H9 (cell line): ENCODE measurements at regions not wholly inside any gene's neighbourhood (a gene's known extent, or its start where the extent isn't known, plus 50 kb on each side); places are given as distances from the start of the nearest gene placed in this dataset.

Experiments
- DNase-seq: peaks from one replicate; pipeline ENCODE4 v3.0.0-alpha.2; 2017
- H2AFZ ChIP-seq: one replicate; pipeline ENCODE4 v1.6.1; 2013; ENCODE audit warnings: mild to moderate bottlenecking, low read length, control low read depth, moderate library complexity
- H2AK5ac ChIP-seq: 2 replicates; pipeline ENCODE4 v1.6.1; 2013; ENCODE audit warnings: low read length, control low read depth, mixed read lengths; ENCODE audit not compliant: insufficient read length
- H2BK120ac ChIP-seq: one replicate; pipeline ENCODE4 v1.6.1; 2013; ENCODE audit warnings: low read depth, mild to moderate bottlenecking, low read length, control low read depth, inconsistent platforms; ENCODE audit not compliant: poor library complexity, severe bottlenecking
- H2BK12ac ChIP-seq: 2 replicates; pipeline ENCODE4 v1.6.1; 2013; ENCODE audit warnings: low read length, control low read depth, mixed read lengths, low read depth; ENCODE audit not compliant: insufficient read length
- H2BK15ac ChIP-seq: 2 replicates; pipeline ENCODE4 v1.6.1; 2013; ENCODE audit warnings: low read depth, low read length, control low read depth
- H2BK20ac ChIP-seq: one replicate; pipeline ENCODE4 v1.6.1; 2013; ENCODE audit warnings: low read depth, mild to moderate bottlenecking, low read length, control low read depth, inconsistent platforms; ENCODE audit not compliant: poor library complexity, severe bottlenecking
- H2BK5ac ChIP-seq: 2 replicates; pipeline ENCODE4 v1.6.1; 2013; ENCODE audit warnings: low read length, control low read depth, mixed read lengths; ENCODE audit not compliant: insufficient read length
- H3K14ac ChIP-seq: 2 replicates; pipeline ENCODE4 v1.6.1; 2013; ENCODE audit warnings: low read length, control low read depth; ENCODE audit not compliant: insufficient read depth
- H3K18ac ChIP-seq: 2 replicates; pipeline ENCODE4 v1.6.1; 2013; ENCODE audit warnings: low read depth, mild to moderate bottlenecking, mixed read lengths, low read length, control low read depth; ENCODE audit not compliant: insufficient read length
- H3K23ac ChIP-seq: 2 replicates; pipeline ENCODE4 v1.6.1; 2013; ENCODE audit warnings: low read length, control low read depth, mixed read lengths, low read depth; ENCODE audit not compliant: insufficient read length
- H3K23me2 ChIP-seq: 2 replicates; pipeline ENCODE4 v1.6.1; 2013; ENCODE audit warnings: low read depth, mild to moderate bottlenecking, mixed read lengths, low read length, control low read depth; ENCODE audit not compliant: insufficient read length, poor library complexity, severe bottlenecking
- H3K27ac ChIP-seq: 2 replicates; pipeline ENCODE4 v1.5.1; 2013; ENCODE audit warnings: low read length, control low read depth, mixed read lengths, low read depth; ENCODE audit not compliant: insufficient read length
- H3K27me3 ChIP-seq: 2 replicates; pipeline ENCODE4 v1.6.1; 2013; ENCODE audit warnings: low read length, control low read depth, inconsistent platforms; ENCODE audit not compliant: insufficient read depth
- H3K4ac ChIP-seq: 2 replicates; pipeline ENCODE4 v1.6.1; 2013; ENCODE audit warnings: low read depth, mild to moderate bottlenecking, control low read depth, inconsistent platforms, low read length, moderate library complexity
- H3K4me1 ChIP-seq: 2 replicates; pipeline ENCODE4 v1.6.1; 2013; ENCODE audit warnings: low read length, control low read depth, inconsistent platforms; ENCODE audit not compliant: insufficient read depth
- H3K4me2 ChIP-seq: 2 replicates; pipeline ENCODE4 v1.6.1; 2013; ENCODE audit warnings: low read length, control low read depth, mixed read lengths; ENCODE audit not compliant: insufficient read length, insufficient read depth
- H3K56ac ChIP-seq: 2 replicates; pipeline ENCODE4 v1.6.1; 2013; ENCODE audit warnings: low read depth, mild to moderate bottlenecking, mixed read lengths, low read length, control low read depth; ENCODE audit not compliant: insufficient read length
- H3K79me1 ChIP-seq: 2 replicates; pipeline ENCODE4 v1.6.1; 2013; ENCODE audit warnings: low read depth, mild to moderate bottlenecking, moderate library complexity, low read length, control low read depth, inconsistent platforms; ENCODE audit not compliant: insufficient read depth, poor library complexity, severe bottlenecking
- H3K79me2 ChIP-seq: 2 replicates; pipeline ENCODE4 v1.6.1; 2013; ENCODE audit warnings: low read length, control low read depth, inconsistent platforms; ENCODE audit not compliant: insufficient read depth
- H3K9ac ChIP-seq: 2 replicates; pipeline ENCODE4 v1.6.1; 2013; ENCODE audit warnings: low read length, control low read depth, mixed read lengths; ENCODE audit not compliant: insufficient read length; ENCODE audit errors: extremely low read depth
- H3K9me3 ChIP-seq: one replicate; pipeline ENCODE4 v1.6.1; 2013; ENCODE audit warnings: low read depth, low read length, inconsistent platforms; ENCODE audit not compliant: control insufficient read depth
- H3T11ph ChIP-seq: one replicate; pipeline ENCODE4 v1.6.1; 2013; ENCODE audit warnings: mild to moderate bottlenecking, low read length, control low read depth, inconsistent platforms
- H4K20me1 ChIP-seq: one replicate; pipeline ENCODE4 v1.6.1; 2013; ENCODE audit not compliant: control insufficient read depth, insufficient read length, insufficient read depth
- H4K5ac ChIP-seq: 2 replicates; pipeline ENCODE4 v1.6.1; 2013; ENCODE audit warnings: low read depth, mild to moderate bottlenecking, mixed read lengths, low read length, control low read depth; ENCODE audit not compliant: insufficient read length
- H4K8ac ChIP-seq: replicated peaks from 2 replicates; pipeline ENCODE4 v1.6.1; 2013; ENCODE audit warnings: low read length, control low read depth, mixed read lengths, low read depth; ENCODE audit not compliant: insufficient read length
- H4K91ac ChIP-seq: 2 replicates; pipeline ENCODE4 v1.6.1; 2013; ENCODE audit warnings: low read depth, mild to moderate bottlenecking, moderate library complexity, mixed read lengths, low read length, control low read depth; ENCODE audit not compliant: insufficient read length
- H3K27ac Mint-ChIP-seq, 3 experiments: 2 replicates in 2 of 3; 3 replicates in 1 of 3; pipeline ENCODE4 v1.8.0; 2020 to 2021; ENCODE audit warnings: mixed read lengths in 3 of 3, mild to moderate bottlenecking in 1 of 3, moderate library complexity in 1 of 3
- H3K27me3 Mint-ChIP-seq: 2 replicates; pipeline ENCODE4 v1.8.0; 2021; ENCODE audit warnings: low read depth, mild to moderate bottlenecking, moderate library complexity, mixed read lengths
- H3K36me3 Mint-ChIP-seq, 3 experiments: 2 replicates in 2 of 3; 3 replicates in 1 of 3; pipeline ENCODE4 v1.8.0; 2020 to 2021; ENCODE audit warnings: low read depth in 3 of 3, mixed read lengths in 3 of 3; ENCODE audit not compliant: insufficient read depth in 1 of 3
- H3K4me1 Mint-ChIP-seq, 2 experiments: 2 replicates each; pipeline ENCODE4 v1.8.0; 2020; ENCODE audit warnings: mixed read lengths in 2 of 2
- H3K4me3 Mint-ChIP-seq, 2 experiments: 2 replicates in 1 of 2; 3 replicates in 1 of 2; pipeline ENCODE4 v1.8.0; 2020 to 2021; ENCODE audit warnings: mild to moderate bottlenecking in 2 of 2, mixed read lengths in 2 of 2, moderate library complexity in 1 of 2
- H3K9me3 Mint-ChIP-seq, 2 experiments: 2 replicates in 1 of 2; 3 replicates in 1 of 2; pipeline ENCODE4 v1.8.0; 2020; ENCODE audit warnings: mild to moderate bottlenecking in 2 of 2, mixed read lengths in 2 of 2, moderate library complexity in 1 of 2
- WGBS: extraction: QIAGEN DNeasy Blood & Tissue Kit; methylation state at CpG from one replicate; pipeline ENCODE4 v1.1.7; 2013; ENCODE audit warnings: missing lambda C conversion rate, low lambda C conversion rate, mixed read lengths; ENCODE audit not compliant: insufficient read length; ENCODE audit errors: extremely low coverage; 5-methylcytosine and 5-hydroxymethylcytosine counted together
- TF ChIP-seq, protein P1 (sequence below): fragments of 200-600 bp; sonication (generic); conservative IDR thresholded peaks from 3 replicates; pipeline ENCODE4 v1.8.0; 2021; ENCODE audit warnings: antibody characterized with exemption, mild to moderate bottlenecking

DNA sequence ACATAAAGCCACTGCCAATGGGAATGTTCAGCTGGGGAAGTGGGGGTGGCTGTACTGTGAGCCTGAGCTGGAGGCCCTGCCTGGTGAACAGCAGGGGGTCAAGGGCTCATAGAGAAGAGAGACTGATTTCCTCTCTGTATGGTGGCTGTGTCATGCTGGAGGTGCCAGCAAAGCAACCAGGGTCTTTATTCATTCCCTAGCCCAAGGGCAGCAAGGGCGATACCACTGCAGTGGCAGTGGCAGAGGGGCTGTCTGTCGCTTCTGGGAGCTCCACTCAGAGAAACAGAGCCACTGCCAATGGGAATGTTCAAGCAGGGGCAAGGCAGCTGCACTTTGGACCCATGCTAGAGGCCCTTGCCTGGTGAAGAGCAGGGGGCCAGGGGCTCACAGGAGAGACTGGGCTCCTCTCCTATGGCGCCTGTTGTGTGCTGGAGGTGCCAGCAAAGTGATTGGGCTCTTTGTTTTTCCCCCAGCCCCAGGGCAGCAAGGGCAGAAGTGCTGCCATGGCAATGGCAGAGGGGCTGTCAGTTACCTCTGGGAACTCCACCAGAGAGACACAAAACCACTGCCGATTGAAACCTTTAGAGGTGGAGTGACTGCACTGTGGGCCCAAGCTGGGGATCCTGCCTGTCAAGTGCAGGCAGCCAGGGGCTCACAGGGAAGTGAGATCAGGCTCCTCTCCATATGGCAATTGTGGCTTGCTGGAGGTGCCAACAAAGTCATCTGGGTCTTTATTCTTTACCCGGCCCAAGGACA, 545.1 kb downstream of the SH2D4B start:
- no peak overlapping the region for H3K14ac ChIP-seq
- no peak overlapping the region for H3K4ac ChIP-seq
- no peak overlapping the region for H2BK15ac ChIP-seq
- no peak overlapping the region for H3K4me2 ChIP-seq
- H3K9ac ChIP-seq: no peak overlapping the region
- no peak overlapping the region for H3K56ac ChIP-seq
- no peak overlapping the region for H3K27ac ChIP-seq
- no peaks in the 10 kb centered on the region for H4K20me1 ChIP-seq
- no peak overlapping the region for H4K91ac ChIP-seq
- no peaks in the 10 kb centered on the region; a peak in 1 of 7 replicates for H3K36me3 Mint-ChIP-seq
- no peak overlapping the region for H2BK20ac ChIP-seq
- H4K8ac ChIP-seq: no peak overlapping the region
- no peaks in the 10 kb centered on the region for H3K79me1 ChIP-seq
- H3K23me2 ChIP-seq: no peaks in the 10 kb centered on the region
- H2BK5ac ChIP-seq: no peak overlapping the region
- peaks cover 0 to 2% of the 10 kb centered on the region in 2 experiments; a peak in 1 of 4 replicates for H3K4me1 Mint-ChIP-seq
- no peak overlapping the region for H2AFZ ChIP-seq
- no peaks in the 10 kb centered on the region for H3K27me3 Mint-ChIP-seq
- no peak overlapping the region for H2AK5ac ChIP-seq
- H3K23ac ChIP-seq: no peak overlapping the region
- H3K9me3 ChIP-seq: no peaks in the 10 kb centered on the region
- no peak overlapping the region for H2BK12ac ChIP-seq
- TF ChIP-seq, protein P1, sequence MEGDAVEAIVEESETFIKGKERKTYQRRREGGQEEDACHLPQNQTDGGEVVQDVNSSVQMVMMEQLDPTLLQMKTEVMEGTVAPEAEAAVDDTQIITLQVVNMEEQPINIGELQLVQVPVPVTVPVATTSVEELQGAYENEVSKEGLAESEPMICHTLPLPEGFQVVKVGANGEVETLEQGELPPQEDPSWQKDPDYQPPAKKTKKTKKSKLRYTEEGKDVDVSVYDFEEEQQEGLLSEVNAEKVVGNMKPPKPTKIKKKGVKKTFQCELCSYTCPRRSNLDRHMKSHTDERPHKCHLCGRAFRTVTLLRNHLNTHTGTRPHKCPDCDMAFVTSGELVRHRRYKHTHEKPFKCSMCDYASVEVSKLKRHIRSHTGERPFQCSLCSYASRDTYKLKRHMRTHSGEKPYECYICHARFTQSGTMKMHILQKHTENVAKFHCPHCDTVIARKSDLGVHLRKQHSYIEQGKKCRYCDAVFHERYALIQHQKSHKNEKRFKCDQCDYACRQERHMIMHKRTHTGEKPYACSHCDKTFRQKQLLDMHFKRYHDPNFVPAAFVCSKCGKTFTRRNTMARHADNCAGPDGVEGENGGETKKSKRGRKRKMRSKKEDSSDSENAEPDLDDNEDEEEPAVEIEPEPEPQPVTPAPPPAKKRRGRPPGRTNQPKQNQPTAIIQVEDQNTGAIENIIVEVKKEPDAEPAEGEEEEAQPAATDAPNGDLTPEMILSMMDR: no peak
- no peaks in the 10 kb centered on the region for H3K79me2 ChIP-seq
- H3K18ac ChIP-seq: no peak overlapping the region
- DNase-seq: peak; percentile 29
- no peak overlapping the region for H3T11ph ChIP-seq
- no peaks in the 10 kb centered on the region for H3K27me3 ChIP-seq
- H3K4me1 ChIP-seq: no peaks in the 10 kb centered on the region; the same call in 1 of the 2 replicates
- no peak overlapping the region for H2BK120ac ChIP-seq
- peaks cover 3 to 15% of the 10 kb centered on the region in 2 experiments; a peak in 3 of 5 replicates for H3K9me3 Mint-ChIP-seq
- H4K5ac ChIP-seq: no peak overlapping the region
- 0 out of 7 replicates have a peak overlapping the region, but pooled peaks of 1 of the 3 experiments have one; percentile 31 for H3K27ac Mint-ChIP-seq
- no CpG with 5 or more reads among the region's 5 CpGs for WGBS
- no peak overlapping the region for H3K4me3 Mint-ChIP-seq
